Endothelial cell of umbilical vein (primary cell): ENCODE measurements at regions not wholly inside any gene's neighbourhood (a gene's known extent, or its start where the extent isn't known, plus 50 kb on each side); places are given as distances from the start of the nearest gene placed in this dataset.

Source experiments
- BruUV-seq: library from RNA; stranded (reverse); fragments of 400-500 nt; replicated peaks from 2 replicates; lab custom pipeline; 2021; lab: Mats Ljungman, UMichigan
- CTCF ChIA-PET: fragments of 300-600, 350-600 bp; sonication (Branson Sonifier 250); formaldehyde crosslinking; loops from one replicate; lab custom pipeline; 2021; ENCODE audit warnings: antibody characterized with exemption, inconsistent platforms; lab: Charles Lee
- POLR2A ChIA-PET: fragments of 300-600, 350-600 bp; sonication (Branson Sonifier 250); formaldehyde crosslinking; loops from one replicate; lab custom pipeline; 2021; ENCODE audit warnings: antibody characterized with exemption, inconsistent platforms; lab: Charles Lee
- DNase-seq: peaks from one replicate; pipeline ENCODE4 v3.0.0-alpha.2; 2011; ENCODE audit warnings: low read depth, low spot score
- FAIRE-seq: peaks from 2 replicates; lab custom pipeline; 2011; peaks lifted over from hg19 to GRCh38; lab: Jason Lieb, UNC
- H2AFZ ChIP-seq: 2 replicates; pipeline ENCODE4 v1.6.0; 2012; ENCODE audit warnings: low read depth, low read length, control low read depth, inconsistent platforms
- H3K27ac ChIP-seq: 2 replicates; pipeline ENCODE4 v1.5.1; 2011; ENCODE audit warnings: low read depth, mild to moderate bottlenecking, control low read depth, low read length, moderate library complexity; ENCODE audit not compliant: insufficient read depth
- H3K27me3 ChIP-seq, 2 experiments: 2 replicates each; pipeline versions ENCODE4 v1.6.0 to v1.6.1; 2011; ENCODE audit warnings: low read length in 2 of 2, mixed read lengths in 1 of 2; ENCODE audit not compliant: control insufficient read depth in 2 of 2, insufficient read depth in 2 of 2
- H3K36me3 ChIP-seq, 2 experiments: 2 replicates in 1 of 2; 3 replicates in 1 of 2; pipeline ENCODE4 v1.5.1; 2011; ENCODE audit warnings: low read length in 2 of 2, mild to moderate bottlenecking in 1 of 2, moderate library complexity in 1 of 2; ENCODE audit not compliant: control insufficient read depth in 2 of 2, insufficient read depth in 2 of 2; ENCODE audit errors: extremely low read depth in 1 of 2
- H3K4me1 ChIP-seq: 3 replicates; pipeline ENCODE4 v1.5.1; 2011; ENCODE audit warnings: mild to moderate bottlenecking, low read length; ENCODE audit not compliant: control insufficient read depth, insufficient read depth; ENCODE audit errors: extremely low read depth
- H3K4me2 ChIP-seq: 2 replicates; pipeline ENCODE4 v1.6.1; 2011; ENCODE audit warnings: low read length, control low read depth, mixed read lengths; ENCODE audit not compliant: insufficient read depth
- H3K4me3 ChIP-seq, 3 experiments: fragments of 200-600 bp in 1 of 3; sonication (generic), shearing (Covaris generic) in 1 of 3; replicated peaks in 1 of 3; 2 replicates each; pipeline ENCODE4 v1.5.1; 2011 to 2016; ENCODE audit warnings: control low read depth in 3 of 3, low read length in 3 of 3, mild to moderate bottlenecking in 2 of 3, inconsistent platforms in 1 of 3, low read depth in 1 of 3, moderate library complexity in 1 of 3; ENCODE audit not compliant: insufficient read depth in 1 of 3
- H3K79me2 ChIP-seq: 2 replicates; pipeline ENCODE4 v1.6.0; 2012; ENCODE audit warnings: low read length, inconsistent platforms; ENCODE audit not compliant: control insufficient read depth, insufficient read depth
- H3K9ac ChIP-seq: replicated peaks from 2 replicates; pipeline ENCODE3; 2011; ENCODE audit warnings: low read length, control low read depth; ENCODE audit not compliant: insufficient read depth; ENCODE audit errors: extremely low read depth
- H3K9me1 ChIP-seq: replicated peaks from 3 replicates; pipeline ENCODE4 v1.6.0; 2011; ENCODE audit warnings: mild to moderate bottlenecking, low read length; ENCODE audit not compliant: control insufficient read depth, insufficient read depth; ENCODE audit errors: extremely low read depth
- H3K9me3 ChIP-seq: replicated peaks from 2 replicates; pipeline ENCODE4 v1.5.1; 2012; ENCODE audit warnings: low read length, inconsistent platforms; ENCODE audit not compliant: control insufficient read depth, insufficient read depth
- H4K20me1 ChIP-seq: replicated peaks from 2 replicates; pipeline ENCODE3; 2011; ENCODE audit warnings: mild to moderate bottlenecking, low read length; ENCODE audit not compliant: control insufficient read depth, insufficient read depth; ENCODE audit errors: extremely low read depth
- CTCF ChIP-seq, 2 donors: IDR thresholded peaks; 1 replicate in 1 of 2; 2 replicates in 1 of 2; pipeline ENCODE4 v1.5.1; 2011; ENCODE audit warnings: low read length in 2 of 2, mild to moderate bottlenecking in 2 of 2, moderate library complexity in 2 of 2, control low read depth in 1 of 2, inconsistent platforms in 1 of 2, low read depth in 1 of 2; ENCODE audit not compliant: insufficient read depth in 1 of 2; ENCODE audit errors: extremely low read depth in 1 of 2
- FOS ChIP-seq: IDR thresholded peaks from 2 replicates; pipeline ENCODE4 v1.6.1; 2011; ENCODE audit warnings: mild to moderate bottlenecking, low read length, moderate library complexity, borderline replicate concordance; ENCODE audit not compliant: insufficient read depth
- GATA2 ChIP-seq: IDR thresholded peaks from 2 replicates; pipeline ENCODE4 v1.7.0; 2011; ENCODE audit warnings: low read depth, mild to moderate bottlenecking, moderate library complexity, mixed read lengths, low read length; ENCODE audit not compliant: insufficient read length, insufficient read depth
- JUN ChIP-seq: IDR thresholded peaks from 2 replicates; pipeline ENCODE4 v1.6.1; 2011; ENCODE audit warnings: borderline replicate concordance, low read depth; ENCODE audit not compliant: insufficient read length, insufficient read depth
- MAX ChIP-seq: IDR thresholded peaks from 2 replicates; pipeline ENCODE4 v1.6.1; 2011; ENCODE audit not compliant: insufficient read depth, insufficient read length
- MYC ChIP-seq: IDR thresholded peaks from one replicate; pipeline ENCODE4 v1.6.1; 2011; ENCODE audit warnings: mild to moderate bottlenecking, low read depth, low read length
- POLR2A ChIP-seq: IDR thresholded peaks from 2 replicates; pipeline ENCODE4 v1.6.1; 2012; ENCODE audit warnings: low read depth, mild to moderate bottlenecking, control low read depth, low read length
- POLR2AphosphoS5 ChIP-seq: IDR thresholded peaks from 2 replicates; pipeline ENCODE4 v1.6.1; 2012; ENCODE audit warnings: low read depth, mild to moderate bottlenecking, control low read depth, low read length, moderate library complexity; ENCODE audit not compliant: insufficient read depth
- dilution Hi-C: fragments of 300-500 bp; cut with MboI; formaldehyde crosslinking; loops from one replicate; pipeline ENCODE4 v1.15.0; 2019; ENCODE audit warnings: low sequenced_read_pairs; ENCODE audit not compliant: extremely low pct_ligation_motif_present
- intact Hi-C: fragments of 100-400 bp; cut with micrococcal nuclease; formaldehyde crosslinking; loops from one replicate; pipeline ENCODE4 v1.10.0; 2022

GRCh38 chr2:189231719-189232323 lies 52.3 kb upstream of the COL5A2 start:
- no TSS peak for BruUV-seq

More at GRCh38 chr2:189231719-189232323, 52.3 kb upstream of the COL5A2 start:
- Histone ChIP-seq H3K4me1 (no peaks in the 10 kb centered on the region), H4K20me1 (no peaks in the 10 kb centered on the region), H3K9me1 (no peaks in the 10 kb centered on the region), H3K36me3 (no peaks in the 10 kb centered on the region), H3K4me2 (no peak overlapping the region), H3K27me3 (no peaks in the 10 kb centered on the region), H3K9ac (no peak overlapping the region), H3K9me3 (no peaks in the 10 kb centered on the region), H3K27ac (no peak overlapping the region), H2AFZ (peak overlapping the region; percentile 73), H3K4me3 (no peak overlapping the region), H3K79me2 (no peaks in the 10 kb centered on the region)
- no peak for TF ChIP-seq POLR2A
- TF ChIP-seq FOS: no peak
- TF ChIP-seq MAX: no peak
- TF ChIP-seq POLR2AphosphoS5: no peak
- no peak for TF ChIP-seq MYC
- TF ChIP-seq JUN: no peak
- no peak for TF ChIP-seq GATA2
- no peak for TF ChIP-seq CTCF (IDR thresholded peaks at IDR 0.05; ENCODE audit: extremely low read depth in 1 of 2, insufficient read depth in 1 of 2, low read depth in 1 of 2, low read length in 2 of 2)
- ChIA-PET CTCF (no interaction called here), POLR2A (no interaction called here)
- DNase-seq (no peak), FAIRE-seq (no peak)
- dilution Hi-C loops: no loop called here
- intact Hi-C loops: no loop called here
